ENCODE measurements at regions not wholly inside any gene's neighbourhood (a gene's known extent, or its start where the extent isn't known, plus 50 kb on each side); places are given as distances from the start of the nearest gene placed in this dataset.
A peak's percentile ranks its signal among the peaks of the same experiment; 100 is the strongest.

DNA sequence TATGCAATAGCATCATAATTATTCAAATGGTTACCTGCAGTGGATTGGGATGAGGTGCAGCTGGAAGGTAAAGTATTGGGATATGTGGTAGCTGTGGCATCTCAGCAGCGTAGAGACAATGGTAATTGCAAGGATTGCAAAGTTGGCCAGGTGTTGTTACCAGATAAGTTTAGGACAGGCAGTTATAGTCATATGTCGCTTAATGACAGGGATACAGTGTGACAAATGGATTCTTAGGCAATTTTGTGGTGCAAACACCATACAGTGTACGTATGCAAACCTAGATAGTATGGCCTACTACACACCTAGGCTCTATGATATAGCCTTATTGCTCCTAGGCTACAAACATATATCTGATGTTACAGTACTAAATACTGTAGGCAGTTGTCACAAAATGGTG lies 163.5 kb upstream of the LYZL2 start:
- no peak for DNase-seq (ENCODE audit: low read depth)

DNA sequence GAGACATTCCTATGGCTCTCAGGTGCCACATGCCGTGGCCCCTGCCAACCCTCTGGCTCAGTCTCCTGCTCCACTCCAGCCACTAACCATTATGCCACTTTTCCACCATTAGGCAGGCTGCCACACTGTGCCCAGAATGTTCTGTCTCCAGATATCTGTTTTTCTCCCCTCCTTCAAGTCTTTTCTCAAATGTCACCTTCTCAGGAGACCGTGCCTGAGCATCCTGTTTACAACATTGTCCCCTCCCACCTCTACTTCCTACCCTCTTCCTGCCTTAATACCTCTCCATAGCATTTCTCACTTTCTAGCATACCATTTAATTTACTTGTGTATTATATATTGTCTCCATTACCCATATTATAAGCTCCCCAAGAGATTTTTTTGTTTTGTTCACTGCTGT lies 162.5 kb upstream of the LYZL2 start:
- no peak for DNase-seq (ENCODE audit: low read depth)

DNA sequence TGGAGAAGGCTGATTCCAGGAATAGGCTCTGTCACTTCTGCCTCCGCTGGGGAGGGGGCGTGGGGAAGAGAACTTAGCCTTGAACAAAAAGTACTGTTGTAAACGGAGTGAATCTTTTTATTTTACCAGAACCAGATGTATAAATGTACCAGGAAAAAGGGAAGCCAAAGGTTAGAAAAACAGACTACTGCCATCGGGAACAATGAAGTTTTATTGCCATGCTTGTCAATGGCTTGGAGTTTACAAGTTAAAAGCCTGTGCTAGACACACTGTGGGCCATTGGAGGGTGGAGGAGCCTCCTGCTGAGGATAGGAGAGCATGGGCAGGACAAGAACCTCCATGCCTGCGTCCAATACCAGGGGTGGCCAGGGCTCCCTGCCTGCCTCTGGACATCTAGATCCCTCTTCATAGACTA lies 161.7 kb upstream of the LYZL2 start:
- no peak for DNase-seq (ENCODE audit: low read depth)

GRCh38 chr10:30789806-30790205 lies 160.3 kb upstream of the LYZL2 start:
- DNase-seq (ENCODE audit: low read depth) = no peak

DNA sequence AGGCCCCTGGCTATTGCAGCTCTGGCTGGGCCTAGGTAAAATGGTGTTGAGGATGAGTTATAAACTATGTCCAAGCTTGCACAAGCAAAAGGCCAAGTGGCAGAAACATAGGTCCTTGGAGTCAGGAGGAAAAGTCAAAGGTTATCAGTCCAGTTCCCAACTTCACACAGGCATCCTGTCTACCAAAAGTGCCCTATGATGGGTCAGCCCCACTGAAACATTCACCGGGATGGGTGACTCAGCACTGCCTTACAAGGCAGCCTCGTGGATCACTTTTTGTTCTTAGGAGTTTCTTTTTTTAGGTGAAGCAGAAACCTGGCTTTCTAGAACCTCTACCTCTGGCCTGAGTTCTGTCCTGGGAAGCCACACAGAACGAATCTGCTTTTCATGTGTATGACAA lies 158.8 kb upstream of the LYZL2 start:
- no peak for DNase-seq (ENCODE audit: low read depth)

GRCh38 chr10:30786906-30787305 lies 157.4 kb upstream of the LYZL2 start:
- DNase-seq (ENCODE audit: low read depth) = no peak

DNA sequence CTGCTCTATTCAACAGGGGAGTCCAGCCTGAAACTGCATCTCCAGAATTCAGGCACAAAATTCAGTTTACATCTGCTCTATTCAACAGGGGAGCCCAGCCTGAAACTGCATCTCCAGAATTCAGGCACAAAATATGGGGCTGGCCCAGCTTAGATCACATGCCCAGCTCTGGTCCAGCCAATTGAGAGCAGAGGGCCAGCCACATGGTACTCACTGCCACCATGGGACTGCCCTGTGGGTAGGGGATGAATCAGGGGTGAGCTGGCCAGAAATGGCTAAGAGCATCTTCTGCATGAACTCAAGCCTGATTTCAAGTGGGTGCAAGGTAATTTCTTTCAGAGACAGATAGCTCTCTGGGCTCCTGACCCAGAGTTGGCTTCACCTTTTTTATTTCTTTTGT lies 156.6 kb upstream of the LYZL2 start:
- no peak for DNase-seq (ENCODE audit: low read depth)

DNA sequence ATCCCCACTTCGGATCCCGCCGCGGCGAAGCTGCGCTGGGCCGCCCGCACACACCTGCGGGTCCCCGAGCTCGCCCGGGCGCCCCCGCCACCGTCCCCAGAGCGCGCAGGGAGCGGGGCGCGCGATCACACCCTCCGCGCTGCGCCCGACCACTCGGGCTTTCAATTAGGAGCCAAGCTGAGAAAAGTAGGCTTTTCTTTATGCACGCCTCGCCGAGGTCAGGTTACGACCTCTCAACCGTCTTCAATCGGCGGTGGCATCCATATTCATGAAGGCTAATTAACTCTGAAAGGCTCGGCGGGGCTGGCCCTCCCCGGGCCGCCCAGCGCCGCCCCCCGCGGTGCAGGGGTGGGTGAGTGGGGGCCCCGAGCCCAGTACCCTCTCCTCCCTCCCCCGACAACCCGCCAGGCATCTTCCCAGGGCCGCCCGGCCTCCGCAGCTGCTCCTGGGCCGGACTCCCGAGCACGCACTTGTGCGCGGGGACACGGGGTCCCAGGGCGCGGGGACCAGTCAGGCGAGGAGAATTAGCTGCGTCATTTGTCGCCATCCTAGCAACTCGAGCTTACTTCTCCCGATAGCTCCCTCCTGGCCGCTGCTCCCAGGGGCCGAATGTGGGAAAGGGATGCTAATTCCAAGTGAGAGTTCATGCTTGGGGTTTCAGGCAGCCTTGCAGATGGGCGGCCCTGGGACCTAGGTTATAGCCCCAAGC lies 155.5 kb upstream of the LYZL2 start:
- DNase-seq (ENCODE audit: low read depth) = no peak

GRCh38 chr10:30784524-30784896 lies 155.0 kb upstream of the LYZL2 start:
- no peak for DNase-seq (ENCODE audit: low read depth)

DNA sequence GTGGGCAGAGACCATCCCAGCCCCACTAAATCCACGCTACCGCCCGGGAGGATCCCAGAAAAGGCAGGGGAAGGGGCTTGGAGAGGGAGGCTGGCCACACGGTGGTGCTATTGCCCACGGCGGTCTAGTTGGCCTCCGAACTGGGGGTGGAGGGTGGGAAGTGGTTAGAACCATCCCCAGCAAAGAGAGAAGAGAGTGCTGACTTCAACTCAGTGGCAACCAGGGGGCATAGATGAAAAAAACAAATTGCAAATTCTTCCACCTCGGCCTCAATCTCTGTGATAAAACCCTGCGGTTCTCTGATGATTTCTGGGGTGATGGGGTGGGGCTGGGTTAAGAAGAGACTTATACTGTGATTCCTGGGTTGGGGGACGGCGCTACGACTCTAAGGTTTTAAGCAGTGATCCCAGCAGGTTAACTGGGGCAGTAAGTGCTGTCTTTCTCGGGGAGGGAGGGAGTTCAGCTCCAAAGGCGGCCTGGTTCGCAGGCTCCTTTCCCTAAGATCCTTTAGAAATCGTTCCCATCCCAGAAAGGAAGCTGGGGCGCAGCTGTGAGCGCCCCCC lies 154.5 kb upstream of the LYZL2 start:
- DNase-seq (ENCODE audit: low read depth) = peak; percentile 58

DNA sequence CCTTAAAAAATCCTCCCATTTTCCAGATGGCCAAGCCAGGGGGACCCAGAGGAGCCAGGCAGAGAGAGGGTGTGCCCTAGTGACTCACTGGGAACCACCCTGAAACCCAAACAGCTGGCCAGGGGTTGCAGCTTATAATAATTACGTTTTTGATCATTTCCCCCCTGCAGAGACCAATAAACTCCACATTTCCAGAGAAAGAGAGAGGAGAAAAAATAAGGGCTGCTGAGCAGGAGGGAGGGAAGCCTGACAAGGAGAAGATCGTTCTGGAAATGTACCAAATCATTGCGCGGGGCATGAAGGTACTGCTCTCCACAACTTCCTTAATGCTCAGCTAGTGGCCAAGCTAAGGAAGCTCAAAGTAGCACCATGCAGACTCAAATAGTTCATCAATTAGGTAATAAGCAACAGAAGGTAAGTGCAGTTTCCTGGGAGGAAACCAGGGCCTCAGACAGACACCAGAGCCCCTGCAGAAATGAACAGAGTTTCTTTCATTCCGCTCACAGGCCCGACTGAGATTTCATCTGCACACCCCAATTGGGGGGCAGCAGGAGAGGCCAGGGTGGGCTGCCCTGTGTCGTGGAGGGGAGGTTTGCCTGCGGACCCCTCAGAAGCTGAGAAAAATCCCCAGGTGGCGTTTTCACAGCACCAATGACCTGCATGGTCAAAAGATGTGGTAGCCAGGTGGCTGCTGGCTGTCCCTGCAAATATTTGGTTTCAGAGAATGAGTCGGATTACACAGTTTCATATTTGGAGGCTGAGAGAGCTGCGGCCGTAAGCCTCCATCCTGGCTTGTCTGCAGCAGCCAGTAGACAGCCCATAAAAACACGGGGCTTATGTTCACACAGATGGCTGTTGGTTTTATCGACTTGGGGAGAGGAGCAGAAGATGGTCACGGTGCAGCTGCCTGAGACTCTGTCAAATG lies 153.2 kb upstream of the LYZL2 start:
- DNase-seq (ENCODE audit: low read depth) = no peak

DNA sequence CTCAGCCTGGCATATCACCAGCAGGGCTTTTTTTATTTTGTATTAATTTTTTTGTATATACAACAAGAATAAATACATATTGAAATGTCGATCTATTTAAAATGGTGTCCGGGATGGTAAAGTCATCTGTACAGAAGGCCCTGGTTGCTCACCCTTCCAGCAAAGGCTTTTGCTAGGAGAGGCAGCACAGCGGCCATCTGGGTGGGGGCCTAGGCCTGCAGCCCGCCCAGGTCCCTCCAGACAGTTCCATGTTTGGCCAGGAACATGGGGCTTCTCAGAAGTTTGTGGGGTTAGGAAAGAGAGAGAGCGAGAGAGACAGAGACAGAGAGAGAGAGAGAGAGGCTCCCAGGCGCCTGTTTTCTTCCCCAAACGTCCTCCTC lies 152.6 kb upstream of the LYZL2 start:
- DNase-seq (ENCODE audit: low read depth) = no peak

DNA sequence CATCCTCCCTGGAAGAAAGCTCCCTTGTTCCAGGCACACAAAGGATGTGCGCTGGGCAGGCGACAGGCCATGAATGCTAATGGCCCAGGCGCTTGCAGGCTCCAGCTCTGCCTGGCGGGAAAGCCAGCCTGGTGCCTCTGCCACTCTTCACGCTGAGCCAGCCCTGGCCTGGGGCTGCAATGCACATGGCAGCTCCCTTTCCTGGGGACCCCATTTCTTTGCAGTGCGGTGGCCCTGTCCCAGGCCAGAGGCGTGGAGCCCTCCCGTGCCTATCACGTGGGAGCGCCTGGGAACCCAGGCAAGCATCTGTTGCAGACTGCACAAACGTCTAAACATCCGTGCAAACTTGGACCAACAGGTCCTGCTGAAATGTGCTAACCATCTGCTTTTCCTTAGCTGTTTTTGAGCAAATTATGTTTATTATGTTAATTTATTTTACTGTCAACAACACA lies 152.1 kb upstream of the LYZL2 start:
- no peak for DNase-seq (ENCODE audit: low read depth)

DNA sequence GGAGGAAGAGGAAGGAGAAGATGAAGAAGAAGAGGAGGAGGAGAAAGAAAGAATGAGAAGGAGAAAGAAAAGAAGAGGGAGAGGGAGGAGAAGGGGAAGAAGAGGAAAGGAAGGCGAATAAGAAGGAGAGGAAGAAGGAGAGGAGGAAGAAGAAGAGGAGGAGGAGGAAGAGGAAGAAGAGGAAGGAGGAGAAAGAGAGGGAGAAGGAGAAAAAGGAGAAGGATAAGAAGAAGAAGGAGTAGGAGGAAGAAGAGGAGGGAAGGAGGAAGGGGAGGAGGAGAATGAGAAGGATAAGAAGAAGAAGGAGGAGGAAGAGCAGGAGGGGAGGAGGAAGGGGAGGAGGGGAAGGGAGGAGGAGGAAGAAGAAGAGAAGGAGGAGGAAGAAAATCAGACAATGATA lies 149.2 kb upstream of the LYZL2 start:
- no peak for DNase-seq (ENCODE audit: low read depth)

DNA sequence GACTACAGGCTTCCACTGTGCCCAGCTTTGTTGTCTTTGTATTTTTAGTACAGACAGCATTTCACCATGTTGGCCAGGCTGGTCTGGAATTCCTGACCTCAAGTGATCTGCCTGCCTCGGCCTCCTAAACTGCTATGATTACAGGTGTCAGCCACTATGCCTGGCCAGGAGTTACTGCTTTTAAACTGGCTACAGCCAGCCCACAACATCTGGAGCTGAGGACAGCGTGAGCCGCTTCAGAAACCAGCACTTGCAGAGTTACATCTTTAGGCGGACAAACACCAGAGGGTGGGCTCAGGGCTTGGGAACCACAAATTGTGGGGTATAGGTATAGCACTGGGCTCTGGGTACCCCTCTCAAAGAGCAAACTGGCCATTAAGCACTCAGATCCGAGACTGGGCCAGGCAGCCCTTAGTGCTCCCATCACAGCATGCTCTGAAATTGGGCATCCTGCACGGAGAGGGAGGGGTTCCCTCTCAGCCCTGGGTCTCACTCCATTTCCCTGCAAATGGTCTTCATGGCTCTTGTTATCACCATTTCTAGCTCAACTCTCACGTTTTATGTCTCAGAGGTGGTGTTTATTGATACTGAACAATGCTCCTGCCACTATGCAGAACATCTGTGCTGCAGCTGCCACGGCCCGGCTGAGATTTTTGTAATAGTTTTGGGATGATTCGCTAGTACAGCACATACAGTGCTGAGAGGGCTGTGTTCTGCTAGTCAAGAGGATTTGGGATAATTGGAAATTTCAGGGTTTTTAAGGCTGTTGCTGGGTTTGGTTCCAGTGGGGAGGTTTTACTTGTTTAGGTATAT lies 146.4 kb upstream of the LYZL2 start:
- DNase-seq (ENCODE audit: low read depth) = no peak

GRCh38 chr10:30774261-30774660 lies 144.7 kb upstream of the LYZL2 start:
- DNase-seq (ENCODE audit: low read depth) = no peak

GRCh38 chr10:30773501-30773900 lies 143.9 kb upstream of the LYZL2 start:
- DNase-seq (ENCODE audit: low read depth) = no peak

- DNase-seq (ENCODE audit: low read depth) = no peak
Observed at GRCh38 chr10:30770816-30771215, 141.3 kb upstream of the LYZL2 start.

GRCh38 chr10:30770229-30770628 lies 140.7 kb upstream of the LYZL2 start:
- no peak for DNase-seq (ENCODE audit: low read depth)

DNA sequence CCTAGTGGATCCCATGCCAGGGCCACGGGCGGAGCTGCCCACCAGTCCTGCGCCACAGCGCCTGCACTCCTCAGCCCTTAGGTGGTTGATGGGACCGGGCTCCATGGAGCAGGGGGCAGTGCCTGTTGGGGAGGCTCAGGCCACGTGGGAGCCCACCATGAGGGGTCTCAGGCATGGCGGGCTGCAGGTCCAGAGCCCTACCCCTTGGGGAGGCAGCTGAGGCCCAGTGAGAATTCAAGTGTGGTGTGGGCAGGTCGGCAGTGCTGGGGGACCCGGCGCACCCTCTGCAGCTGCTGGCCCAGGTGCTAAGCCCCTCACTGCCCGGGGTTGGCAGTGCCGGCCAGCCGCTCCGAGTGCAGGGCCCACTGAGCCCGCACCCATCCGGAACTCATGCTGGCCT lies 139.8 kb upstream of the LYZL2 start:
- DNase-seq (ENCODE audit: low read depth) = no peak

DNA sequence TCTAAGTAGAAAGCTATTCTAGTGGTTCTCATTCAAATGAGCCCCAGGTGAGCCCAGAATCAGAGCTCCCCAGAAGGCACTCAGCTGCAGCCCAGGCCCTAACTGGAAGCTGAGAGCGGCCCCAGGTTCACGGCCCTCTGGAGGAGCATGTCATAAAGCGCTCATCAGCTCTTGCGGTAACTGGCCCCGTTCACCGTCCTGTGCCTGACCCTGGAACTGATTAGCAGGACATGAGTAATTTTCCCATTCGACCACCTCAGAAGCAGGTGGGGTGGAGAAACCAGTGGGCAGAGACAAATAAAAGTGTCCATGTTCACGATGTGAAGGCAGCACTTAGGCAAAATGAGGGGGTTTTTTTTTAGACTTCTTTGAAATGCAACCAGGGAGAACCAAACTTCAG lies 136.1 kb upstream of the LYZL2 start:
- no peak for DNase-seq (ENCODE audit: low read depth)

DNA sequence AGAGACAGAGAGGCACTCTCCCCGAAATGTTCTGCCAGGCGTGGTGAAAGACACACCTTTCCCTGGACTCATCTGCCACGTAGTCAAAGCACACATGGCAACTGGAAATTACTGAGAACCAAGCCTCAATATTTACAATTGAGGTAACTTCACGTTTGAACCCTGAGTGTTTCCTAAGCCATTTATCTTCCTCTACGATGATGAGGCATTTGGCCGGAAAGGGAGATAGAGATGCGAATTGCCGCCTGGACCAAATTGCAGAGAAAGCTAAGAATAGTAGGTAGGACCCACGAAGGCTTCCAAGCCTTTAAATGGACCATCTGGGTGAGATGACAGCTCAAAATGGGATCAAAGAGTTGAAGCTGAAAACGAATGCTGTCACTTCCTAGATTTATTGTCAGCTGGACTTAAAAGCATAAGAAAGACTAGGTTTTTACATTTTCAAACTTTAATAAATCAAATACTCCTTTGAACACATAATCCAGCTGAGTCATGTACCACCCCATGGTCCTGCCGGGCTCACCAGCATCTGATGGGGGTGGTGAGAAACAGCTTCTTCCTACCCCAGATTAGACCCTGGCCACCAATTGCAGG lies 135.6 kb upstream of the LYZL2 start:
- DNase-seq (ENCODE audit: low read depth) = no peak
